Astrocyte of the cerebellum (primary cell): ENCODE measurements at regions not wholly inside any gene's neighbourhood (a gene's known extent, or its start where the extent isn't known, plus 50 kb on each side); places are given as distances from the start of the nearest gene placed in this dataset.
A peak's percentile ranks its signal among the peaks of the same experiment; 100 is the strongest.

ENCODE experiments used
- DNase-seq: peaks from one replicate; pipeline ENCODE4 v3.0.0-alpha.2; 2011; ENCODE audit warnings: low read depth
- H3K4me3 ChIP-seq: 2 replicates; pipeline ENCODE4 v1.5.1; 2011; ENCODE audit warnings: mild to moderate bottlenecking, low read depth, low read length, moderate library complexity
- CTCF ChIP-seq: IDR thresholded peaks from 2 replicates; pipeline ENCODE4 v1.5.1; 2012; ENCODE audit warnings: low read length, low read depth, moderate library complexity, mild to moderate bottlenecking; ENCODE audit errors: missing control alignments
- in situ Hi-C: cut with HindIII; loops from 2 replicates; pipeline ENCODE4 v1.10.0; 2017; ENCODE audit warnings: low sequenced_read_pairs

DNA sequence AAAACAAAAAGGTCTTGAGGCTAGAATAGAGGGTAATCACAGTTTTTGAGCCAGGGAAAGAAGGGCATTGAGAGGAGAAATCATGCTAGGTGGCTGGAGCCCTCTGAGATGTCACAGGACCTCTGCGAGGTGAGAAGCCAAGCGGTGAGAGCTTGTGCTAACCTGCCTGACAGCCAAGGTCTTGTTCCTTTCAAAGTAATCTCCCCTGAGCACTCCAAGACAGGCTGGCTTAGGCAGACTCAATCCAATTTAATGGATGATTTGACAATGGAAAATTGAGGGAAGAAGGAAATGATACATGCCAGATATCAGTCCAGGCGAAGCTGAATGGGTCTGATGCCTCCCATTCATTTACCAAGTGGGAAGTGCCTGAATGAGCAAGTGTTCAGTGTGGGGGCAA lies 311.9 kb upstream of the PTBP2 start:
- in situ Hi-C loops = no loop called here
- no peak for DNase-seq
- H3K4me3 ChIP-seq = no peak overlapping the region
- TF ChIP-seq CTCF = no peak

GRCh38 chr1:96411006-96411405 lies 310.6 kb upstream of the PTBP2 start:
- in situ Hi-C loops = no loop called here
- no peak overlapping the region for H3K4me3 ChIP-seq
- no peak for DNase-seq
- no peak for TF ChIP-seq CTCF

GRCh38 chr1:96414598-96414997 lies 307.0 kb upstream of the PTBP2 start:
- TF ChIP-seq CTCF = no peak
- in situ Hi-C loops = no loop called here
- no peak for DNase-seq
- H3K4me3 ChIP-seq = no peak overlapping the region

GRCh38 chr1:96416111-96416595 lies 305.4 kb upstream of the PTBP2 start:
- peak; percentile 97 for DNase-seq
- no peak overlapping the region for H3K4me3 ChIP-seq
- TF ChIP-seq CTCF = no peak
- in situ Hi-C loops = no loop called here

GRCh38 chr1:96416701-96417444 lies 304.7 kb upstream of the PTBP2 start:
- DNase-seq = no peak
- in situ Hi-C loops = no loop called here
- H3K4me3 ChIP-seq = no peak overlapping the region
- no peak for TF ChIP-seq CTCF

GRCh38 chr1:96418969-96419368 lies 302.6 kb upstream of the PTBP2 start:
- no peak overlapping the region for H3K4me3 ChIP-seq
- TF ChIP-seq CTCF = no peak
- in situ Hi-C loops = no loop called here
- no peak for DNase-seq

GRCh38 chr1:96424877-96425276 lies 296.7 kb upstream of the PTBP2 start:
- no peak overlapping the region for H3K4me3 ChIP-seq
- in situ Hi-C loops = no loop called here
- no peak for TF ChIP-seq CTCF
- DNase-seq = peak; percentile 57
